HG02623 (cell line): ENCODE measurements at regions not wholly inside any gene's neighbourhood (a gene's known extent, or its start where the extent isn't known, plus 50 kb on each side); places are given as distances from the start of the nearest gene placed in this dataset.
"Not testable (repeated sequence)": the region's sequence is repeated elsewhere in the genome, so short reads cannot be mapped to it uniquely, and the experiment has no call there.

Source experiments
- ATAC-seq: cut with Tn5 transposase; IDR thresholded peaks from one replicate; pipeline ENCODE4 v1.9.1; 2021; ENCODE audit warnings: moderate library complexity; ENCODE audit not compliant: unreplicated experiment

DNA sequence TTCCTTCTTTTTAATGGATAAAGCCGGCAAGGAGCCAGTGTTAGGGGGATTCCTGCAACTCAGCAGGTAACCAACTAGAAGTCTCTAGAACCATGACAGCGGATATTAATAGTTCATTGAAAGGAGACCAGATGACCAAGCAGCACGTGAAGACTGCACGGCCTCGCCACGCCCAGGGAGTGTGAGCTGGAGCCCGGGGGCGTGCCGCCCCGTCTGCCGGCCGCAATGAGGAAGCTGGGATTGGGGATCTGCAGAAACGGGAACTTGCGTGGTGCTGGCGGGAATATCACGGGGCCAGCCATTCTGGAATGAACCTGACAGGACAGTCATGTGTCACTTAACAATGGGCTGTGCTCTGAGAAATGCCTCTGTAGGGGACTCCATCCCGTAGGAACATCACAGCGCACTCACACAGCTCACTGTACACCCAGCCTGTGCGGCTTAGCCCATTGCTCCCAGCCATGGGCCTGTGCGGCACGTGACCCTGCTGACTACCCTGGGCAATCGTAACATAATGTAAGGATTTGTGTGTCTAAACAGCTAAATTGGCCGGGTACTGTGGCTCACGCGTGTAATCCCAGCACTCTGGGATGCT lies 4092.8 kb upstream of the TPTE start:
- ATAC-seq: not testable (repeated sequence)

GRCh38 chr21:6429924-6430323 lies 4091.5 kb upstream of the TPTE start:
- not testable (repeated sequence) for ATAC-seq

DNA sequence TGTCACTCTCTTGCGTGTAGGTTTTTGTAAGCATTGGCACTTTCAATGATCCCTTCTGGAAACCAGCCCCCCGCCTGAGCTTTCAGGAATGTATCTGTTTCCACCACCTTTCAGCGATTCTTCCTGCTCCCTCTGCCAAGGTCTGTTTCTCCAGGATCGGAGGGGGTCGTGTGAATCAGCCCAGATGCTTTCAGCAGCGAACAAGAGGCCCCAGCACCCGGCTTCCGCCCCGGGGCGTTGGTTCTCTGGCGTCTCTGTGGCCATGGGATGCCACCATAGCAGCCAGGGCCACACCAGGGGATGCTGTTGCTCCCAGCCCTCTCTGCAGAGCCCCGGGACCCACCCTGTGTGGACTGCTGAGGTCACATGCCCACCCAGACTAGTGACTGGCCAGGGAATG lies 4088.2 kb upstream of the TPTE start:
- not testable (repeated sequence) for ATAC-seq

DNA sequence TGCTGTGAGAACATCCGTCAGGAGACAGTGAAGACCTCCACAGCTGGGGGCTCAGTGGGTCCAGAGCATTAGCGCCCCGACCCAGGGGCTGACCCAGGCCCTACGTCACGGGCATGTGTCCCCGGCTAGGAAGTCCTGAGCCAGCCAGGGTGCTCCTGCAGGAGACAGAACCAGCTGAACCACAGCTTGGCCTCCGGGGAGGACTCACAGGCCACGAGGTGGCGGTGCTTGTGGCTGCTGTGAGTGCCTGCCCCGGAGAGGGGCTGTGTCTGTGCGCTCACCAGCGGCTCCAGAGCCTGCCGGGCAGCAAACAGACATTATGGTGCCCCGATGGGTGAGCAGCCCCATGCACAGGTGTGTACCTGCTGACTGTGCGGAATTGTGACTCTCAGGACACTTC lies 4085.2 kb upstream of the TPTE start:
- ATAC-seq: not testable (repeated sequence)

GRCh38 chr21:6436971-6437833 lies 4084.2 kb upstream of the TPTE start:
- not testable (repeated sequence) for ATAC-seq

DNA sequence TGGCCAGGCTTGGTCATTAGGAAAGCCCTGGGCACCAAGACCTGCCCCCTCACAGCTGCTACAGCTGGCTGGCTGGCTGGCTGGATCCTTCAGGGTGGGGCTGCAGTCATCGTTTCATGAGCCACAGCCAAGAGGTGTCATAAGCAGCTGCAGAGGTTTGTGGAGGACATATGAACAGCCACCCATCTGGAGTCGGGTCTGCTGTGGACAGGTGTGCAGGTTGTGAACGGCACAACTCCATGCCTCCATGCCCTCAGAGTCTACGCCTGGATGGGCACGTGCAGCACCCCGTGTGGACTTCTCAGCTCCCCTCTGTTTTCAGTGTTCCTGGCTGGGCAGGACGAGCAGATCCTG lies 4083.6 kb upstream of the TPTE start:
- not testable (repeated sequence) for ATAC-seq

DNA sequence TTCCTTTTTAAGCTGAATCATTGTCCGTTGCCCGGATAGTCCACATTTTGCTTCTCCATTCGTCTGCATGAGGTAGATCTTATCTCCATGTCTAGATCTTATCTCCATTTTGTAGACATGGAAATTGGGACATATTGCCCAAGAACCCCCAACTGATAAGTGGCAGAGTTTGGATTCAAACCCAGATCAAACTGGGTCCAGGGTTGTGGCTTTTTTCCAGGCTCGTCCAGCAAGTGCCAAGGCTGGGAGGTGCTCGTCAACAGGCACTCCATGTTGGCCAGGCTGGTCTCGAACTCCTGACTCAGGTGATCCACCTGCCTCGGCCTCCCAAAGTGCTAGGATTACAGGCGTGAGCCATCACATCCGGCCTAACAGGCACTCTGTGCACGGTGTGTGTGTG lies 4082.3 kb upstream of the TPTE start:
- ATAC-seq: not testable (repeated sequence)

DNA sequence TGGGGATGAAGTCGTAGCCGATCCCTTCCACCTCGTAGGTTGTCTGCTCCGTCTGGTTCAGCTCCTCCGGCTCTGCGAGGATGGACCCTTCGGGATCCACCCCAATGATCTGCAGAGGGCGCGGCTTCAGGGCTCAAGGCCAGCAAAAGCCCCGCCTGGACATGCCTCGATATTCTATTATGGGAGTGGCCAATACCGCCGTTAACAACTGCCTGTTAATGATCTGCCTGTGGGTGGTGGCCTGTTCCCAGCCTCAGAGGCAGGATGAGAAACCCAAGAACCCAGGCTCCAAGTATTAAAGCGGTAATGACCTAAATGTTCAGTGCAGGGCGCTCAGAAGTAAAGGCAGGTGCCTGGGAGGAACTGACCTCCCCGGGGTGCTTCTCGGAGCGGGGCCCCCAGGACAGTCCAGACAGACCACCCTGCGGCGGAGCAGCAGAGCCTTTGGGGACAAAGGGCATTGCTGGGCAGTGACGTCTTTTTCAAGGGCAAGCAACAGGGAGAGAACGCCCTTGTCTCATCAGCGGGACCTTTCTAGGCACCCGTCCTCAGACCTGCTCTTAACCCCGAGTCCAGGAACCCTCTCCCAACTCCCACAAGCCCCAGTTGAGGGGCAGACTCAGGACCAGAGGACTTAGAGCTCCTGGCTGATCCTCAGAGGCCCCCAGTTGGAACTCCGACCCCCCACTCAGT lies 4066.6 kb upstream of the TPTE start:
- not testable (repeated sequence) for ATAC-seq

- not testable (repeated sequence) for ATAC-seq
Measured at GRCh38 chr21:6456011-6456661, 4065.2 kb upstream of the TPTE start.

GRCh38 chr21:6459761-6460160 lies 4061.6 kb upstream of the TPTE start:
- ATAC-seq: not testable (repeated sequence)

DNA sequence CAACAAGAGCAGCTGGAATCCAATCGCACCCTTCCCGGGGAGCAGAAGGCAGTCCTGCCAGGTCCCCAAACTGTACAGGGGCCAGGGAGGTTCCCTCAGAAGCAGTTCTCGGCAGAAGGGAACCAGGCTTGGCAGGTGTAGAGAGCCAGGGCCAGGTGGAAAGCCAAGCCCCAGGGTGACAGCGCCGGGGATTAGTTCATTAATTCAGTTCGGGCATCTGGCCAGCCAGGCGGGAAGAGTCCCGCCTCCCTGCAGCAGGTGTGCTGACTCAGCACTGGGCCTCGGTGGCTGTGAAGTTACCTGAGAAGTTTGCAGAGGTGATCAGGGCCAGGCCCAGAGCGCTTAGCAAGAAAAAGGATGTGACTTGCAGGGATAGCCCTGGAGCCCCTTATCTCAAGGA lies 4060.0 kb upstream of the TPTE start:
- ATAC-seq: not testable (repeated sequence)

- ATAC-seq: not testable (repeated sequence)
Measured at GRCh38 chr21:6464419-6464818, 4057.0 kb upstream of the TPTE start.

- ATAC-seq: not testable (repeated sequence)
Measured at GRCh38 chr21:6466081-6466698, 4055.2 kb upstream of the TPTE start.

- ATAC-seq: not testable (repeated sequence)
Measured at GRCh38 chr21:6466707-6467106, 4054.7 kb upstream of the TPTE start.

- ATAC-seq: not testable (repeated sequence)
Measured at GRCh38 chr21:6467189-6467774, 4054.1 kb upstream of the TPTE start.

DNA sequence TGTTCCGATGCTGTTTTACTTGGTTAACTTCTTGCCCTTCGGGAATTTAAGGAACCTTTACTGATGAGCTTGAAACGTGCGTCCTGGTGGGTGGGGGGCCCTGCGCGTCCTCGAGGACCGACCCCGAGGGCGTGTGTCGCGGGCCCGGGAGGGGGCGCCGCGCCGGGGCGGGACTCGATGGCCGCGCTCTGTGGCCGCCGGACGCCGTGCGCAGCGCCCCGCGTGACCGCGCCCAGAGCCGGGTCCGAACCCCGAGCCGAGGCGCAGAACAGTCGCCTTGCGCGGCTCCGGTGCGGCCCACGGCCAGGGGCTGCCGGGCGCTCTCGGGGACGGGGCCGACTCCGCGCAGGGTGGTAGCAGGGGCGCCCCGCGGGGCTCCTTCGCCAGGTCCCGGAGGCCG lies 4053.5 kb upstream of the TPTE start:
- not testable (repeated sequence) for ATAC-seq

DNA sequence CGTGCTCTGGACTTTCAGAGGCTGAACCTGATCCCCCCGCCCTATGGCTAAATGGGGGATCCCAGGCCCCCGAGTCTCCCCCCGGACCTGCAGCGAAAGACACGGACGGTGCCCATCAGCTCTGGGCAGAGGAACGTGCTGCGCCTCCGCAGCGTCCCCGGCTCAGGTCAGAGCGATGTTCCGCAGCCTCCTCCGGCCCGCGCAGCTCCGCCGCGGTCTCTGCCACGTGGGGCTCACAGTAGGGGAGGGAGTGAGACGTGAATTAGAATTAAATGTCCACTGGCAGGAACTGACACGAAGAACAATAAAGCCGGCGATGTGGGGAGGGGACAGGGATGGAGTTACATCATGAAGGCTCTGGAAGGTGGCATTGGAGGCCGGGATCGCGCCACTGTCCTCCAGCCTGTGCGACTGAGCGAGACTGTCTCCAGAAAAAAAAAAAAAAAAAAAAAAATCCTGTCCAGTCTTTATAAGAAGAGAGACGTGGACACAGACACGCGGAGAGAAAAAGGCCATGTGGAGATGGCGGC lies 4053.0 kb upstream of the TPTE start:
- not testable (repeated sequence) for ATAC-seq

DNA sequence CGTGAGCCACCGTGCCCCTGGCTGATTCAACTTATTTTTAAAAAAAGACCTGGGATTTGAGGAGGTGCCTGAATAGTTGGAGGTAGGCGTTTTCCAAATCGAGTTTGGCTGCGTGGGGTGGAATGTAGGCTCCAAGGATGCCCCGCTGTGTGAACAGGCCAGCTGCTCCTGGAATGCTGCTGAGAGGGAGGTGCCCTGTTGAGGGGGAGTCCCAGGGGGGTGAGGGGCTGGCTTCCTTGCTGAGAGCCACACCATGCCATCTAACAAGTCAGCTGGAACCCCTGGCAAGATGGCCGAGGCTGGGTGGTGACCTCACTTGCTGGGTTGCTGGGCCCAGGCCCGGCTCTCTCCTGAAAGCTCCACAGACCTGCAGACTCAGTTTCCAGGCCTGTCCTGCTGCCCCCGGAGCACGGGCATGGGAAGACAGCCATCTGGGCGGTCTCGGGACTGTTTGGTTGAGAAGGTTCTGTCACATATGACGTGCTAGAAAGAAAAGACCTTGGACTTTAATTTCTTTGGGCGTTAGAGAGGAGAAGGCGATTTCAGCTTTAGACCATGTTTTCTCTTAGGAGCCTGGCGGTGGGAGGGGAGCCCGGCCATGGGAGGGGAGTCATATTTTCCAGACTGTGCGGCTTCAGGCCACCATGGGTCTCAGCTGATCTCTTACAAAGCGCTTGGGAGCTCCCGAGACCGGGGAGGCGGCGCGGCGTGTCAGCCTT lies 4047.0 kb upstream of the TPTE start:
- ATAC-seq: not testable (repeated sequence)

DNA sequence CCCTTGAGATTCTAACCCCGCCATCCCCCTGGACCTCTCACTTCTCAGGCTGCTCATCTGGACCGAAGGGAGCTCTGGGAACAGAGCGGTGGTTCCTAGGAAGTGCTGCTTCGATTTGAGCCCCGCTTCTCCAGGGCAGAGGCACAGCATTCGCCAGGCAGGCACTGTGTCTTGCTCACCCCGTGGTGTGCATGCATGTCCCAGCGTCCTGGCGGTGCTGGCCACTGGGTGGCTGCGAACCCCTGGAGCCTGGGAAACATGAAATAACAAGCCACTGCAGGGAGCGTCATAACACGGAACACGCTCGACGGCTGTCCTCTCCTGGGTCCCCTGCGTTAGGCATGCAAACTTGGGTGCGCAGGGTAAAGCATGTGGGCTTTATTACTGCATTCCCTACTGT lies 4040.3 kb upstream of the TPTE start:
- ATAC-seq: not testable (repeated sequence)
